H1 (cell line): ENCODE measurements at regions not wholly inside any gene's neighbourhood (a gene's known extent, or its start where the extent isn't known, plus 50 kb on each side); places are given as distances from the start of the nearest gene placed in this dataset.

Experiments used
- CTCF ChIA-PET: fragments of 300-600 bp; sonication (Branson Sonifier 250); formaldehyde crosslinking; loops from one replicate; lab custom pipeline; 2021; ENCODE audit not compliant: partially characterized antibody; lab: Charles Lee
- POLR2A ChIA-PET: fragments of 300-600 bp; sonication (Branson Sonifier 250); formaldehyde crosslinking; loops from one replicate; lab custom pipeline; 2021; ENCODE audit warnings: inconsistent platforms; ENCODE audit not compliant: partially characterized antibody; lab: Charles Lee
- DNase-seq, 2 experiments: peaks; one replicate each; pipeline versions ENCODE4 v3.0.0 to v3.0.0-alpha.2; 2010 to 2022; ENCODE audit warnings: low spot score in 2 of 2, low read depth in 1 of 2, mixed read lengths in 1 of 2
- FAIRE-seq: peaks from 2 replicates; lab custom pipeline; 2011; peaks lifted over from hg19 to GRCh38; lab: Jason Lieb, UNC
- H2AFZ ChIP-seq: 2 replicates; pipeline ENCODE4 v1.8.1; 2012; ENCODE audit warnings: low read length, inconsistent platforms
- H2AK5ac ChIP-seq: 2 replicates; pipeline ENCODE4 v1.6.1; 2013; ENCODE audit warnings: low read depth, low read length
- H2BK120ac ChIP-seq: replicated peaks from 2 replicates; pipeline ENCODE3; 2013; ENCODE audit warnings: low read depth, low read length, inconsistent platforms
- H2BK12ac ChIP-seq: 2 replicates; pipeline ENCODE4 v1.6.1; 2013; ENCODE audit warnings: low read depth, low read length
- H2BK15ac ChIP-seq: 2 replicates; pipeline ENCODE4 v1.6.1; 2013; ENCODE audit warnings: low read length
- H2BK20ac ChIP-seq: 2 replicates; pipeline ENCODE4 v1.6.1; 2013; ENCODE audit warnings: low read length
- H2BK5ac ChIP-seq: 2 replicates; pipeline ENCODE4 v1.6.1; 2013; ENCODE audit warnings: low read depth, low read length
- H3K14ac ChIP-seq: 2 replicates; pipeline ENCODE4 v1.6.1; 2013; ENCODE audit warnings: inconsistent platforms; ENCODE audit not compliant: insufficient read length
- H3K18ac ChIP-seq: 2 replicates; pipeline ENCODE4 v1.6.1; 2013; ENCODE audit warnings: low read length; ENCODE audit errors: extremely low read depth
- H3K23ac ChIP-seq: 2 replicates; pipeline ENCODE4 v1.6.1; 2013; ENCODE audit warnings: inconsistent platforms; ENCODE audit not compliant: insufficient read length
- H3K23me2 ChIP-seq: 2 replicates; pipeline ENCODE4 v1.6.1; 2013; ENCODE audit warnings: low read depth, low read length
- H3K27ac ChIP-seq: 2 replicates; pipeline ENCODE4 v1.6.1; 2011; ENCODE audit warnings: low read depth, low read length, inconsistent platforms
- H3K27me3 ChIP-seq, 4 experiments: replicated peaks in 1 of 4; 1 replicate in 1 of 4; 2 replicates in 3 of 4; pipeline versions ENCODE4 v1.6.1 to v1.8.1; 2011 to 2013; ENCODE audit warnings: low read length in 3 of 4, mild to moderate bottlenecking in 3 of 4, inconsistent platforms in 2 of 4, mixed read lengths in 2 of 4, moderate library complexity in 1 of 4; ENCODE audit not compliant: control insufficient read depth in 3 of 4, insufficient read depth in 3 of 4; ENCODE audit errors: extremely low read depth in 1 of 4
- H3K36me3 ChIP-seq, 4 experiments: 2 replicates each; pipeline versions ENCODE4 v1.6.1 to v1.8.1; 2011 to 2013; ENCODE audit warnings: mild to moderate bottlenecking in 4 of 4, low read length in 3 of 4, moderate library complexity in 2 of 4, control low read depth in 1 of 4, inconsistent platforms in 1 of 4; ENCODE audit not compliant: insufficient read depth in 4 of 4, control insufficient read depth in 2 of 4
- H3K4ac ChIP-seq: replicated peaks from 2 replicates; pipeline ENCODE3; 2013; ENCODE audit warnings: low read length, low read depth, mixed read lengths, inconsistent platforms; ENCODE audit not compliant: insufficient read length
- H3K4me1 ChIP-seq, 4 experiments: replicated peaks in 1 of 4; 1 replicate in 1 of 4; 2 replicates in 3 of 4; pipeline versions ENCODE4 v1.6.1 to v1.8.1; 2011 to 2013; ENCODE audit warnings: low read length in 3 of 4, inconsistent platforms in 2 of 4, mixed read lengths in 1 of 4; ENCODE audit not compliant: insufficient read depth in 4 of 4, control insufficient read depth in 3 of 4
- H3K4me2 ChIP-seq, 2 experiments: 2 replicates each; pipeline versions ENCODE4 v1.6.1 to v1.8.1; 2011 to 2013; ENCODE audit warnings: low read depth in 2 of 2, low read length in 2 of 2, control low read depth in 1 of 2, inconsistent platforms in 1 of 2, mild to moderate bottlenecking in 1 of 2; ENCODE audit not compliant: insufficient read depth in 1 of 2
- H3K4me3 ChIP-seq, 4 experiments: fragments of 200-600, 300-600 bp in 1 of 4; sonication (generic), shearing (Covaris generic), sonication (Bioruptor Twin) in 1 of 4; 2 replicates each; pipeline versions ENCODE4 v1.5.1 to v1.8.1; 2011 to 2016; ENCODE audit warnings: low read length in 4 of 4, low read depth in 3 of 4, control low read depth in 2 of 4, inconsistent platforms in 2 of 4, mild to moderate bottlenecking in 2 of 4, mixed read lengths in 1 of 4, moderate library complexity in 1 of 4; ENCODE audit not compliant: insufficient read depth in 2 of 4; ENCODE audit errors: extremely low read depth in 1 of 4
- H3K56ac ChIP-seq: replicated peaks from 2 replicates; pipeline ENCODE3; 2013; ENCODE audit warnings: low read depth, mild to moderate bottlenecking, mixed read lengths, low read length, inconsistent platforms; ENCODE audit not compliant: insufficient read length
- H3K79me1 ChIP-seq: 2 replicates; pipeline ENCODE4 v1.6.1; 2013; ENCODE audit warnings: low read depth, low read length, control low read depth
- H3K79me2 ChIP-seq, 2 experiments: 2 replicates each; pipeline versions ENCODE4 v1.6.1 to v1.8.1; 2012 to 2013; ENCODE audit warnings: low read length in 2 of 2, mild to moderate bottlenecking in 2 of 2, inconsistent platforms in 1 of 2; ENCODE audit not compliant: insufficient read depth in 2 of 2, control insufficient read depth in 1 of 2
- H3K9ac ChIP-seq, 4 experiments: replicated peaks in 1 of 4; 1 replicate in 1 of 4; 2 replicates in 3 of 4; pipeline versions ENCODE4 v1.6.1 to v1.8.1; 2011 to 2013; ENCODE audit warnings: low read depth in 3 of 4, low read length in 3 of 4, control low read depth in 2 of 4, mild to moderate bottlenecking in 2 of 4, moderate library complexity in 2 of 4, inconsistent platforms in 1 of 4; ENCODE audit errors: extremely low read depth in 1 of 4
- H3K9me3 ChIP-seq, 2 experiments: 2 replicates each; pipeline versions ENCODE4 v1.6.1 to v1.8.1; 2012 to 2013; ENCODE audit warnings: mild to moderate bottlenecking in 2 of 2, moderate library complexity in 2 of 2, control low read depth in 1 of 2, inconsistent platforms in 1 of 2, low read depth in 1 of 2, low read length in 1 of 2, mixed read lengths in 1 of 2; ENCODE audit not compliant: insufficient read depth in 2 of 2
- H4K20me1 ChIP-seq, 2 experiments: replicated peaks in 1 of 2; 2 replicates each; pipeline versions ENCODE3 to v1.8.1; 2011 to 2013; ENCODE audit warnings: inconsistent platforms in 2 of 2, low read length in 2 of 2, mild to moderate bottlenecking in 1 of 2; ENCODE audit not compliant: insufficient read depth in 2 of 2, control insufficient read depth in 1 of 2
- H4K5ac ChIP-seq: 2 replicates; pipeline ENCODE4 v1.6.1; 2013; ENCODE audit warnings: low read length, low read depth, mixed read lengths, inconsistent platforms; ENCODE audit not compliant: insufficient read length
- H4K8ac ChIP-seq: 2 replicates; pipeline ENCODE4 v1.8.0; 2013; ENCODE audit warnings: mild to moderate bottlenecking, moderate library complexity, low read length, inconsistent platforms; ENCODE audit not compliant: insufficient read depth; ENCODE audit errors: extremely low read depth
- H4K91ac ChIP-seq: replicated peaks from 2 replicates; pipeline ENCODE3; 2013; ENCODE audit warnings: low read length, mixed read lengths, inconsistent platforms; ENCODE audit not compliant: insufficient read length
- BRCA1 ChIP-seq: IDR thresholded peaks from 2 replicates; pipeline ENCODE4 v1.6.1; 2012; ENCODE audit warnings: low read depth, low read length, improper control_type of control experiment
- EP300 ChIP-seq, 2 experiments: IDR thresholded peaks; 1 replicate in 1 of 2; 2 replicates in 1 of 2; pipeline ENCODE4 v1.6.1; 2011 to 2012; ENCODE audit warnings: low read depth in 2 of 2, low read length in 2 of 2, mild to moderate bottlenecking in 2 of 2, borderline replicate concordance in 1 of 2, inconsistent platforms in 1 of 2, moderate library complexity in 1 of 2
- EZH2 ChIP-seq: fragments of 200-600 bp; sonication (generic); IDR thresholded peaks from 2 replicates; pipeline ENCODE4 v1.7.1; 2012; ENCODE audit warnings: low read depth, mild to moderate bottlenecking, moderate library complexity, low read length, inconsistent platforms; ENCODE audit not compliant: severe bottlenecking
- POLR2A ChIP-seq, 2 experiments: IDR thresholded peaks; 1 replicate in 1 of 2; 2 replicates in 1 of 2; pipeline ENCODE4 v1.6.1; 2011; ENCODE audit warnings: low read depth in 2 of 2, low read length in 2 of 2, mild to moderate bottlenecking in 2 of 2; ENCODE audit errors: control extremely low read depth in 1 of 2
- SIX5 ChIP-seq: IDR thresholded peaks from 2 replicates; pipeline ENCODE4 v1.6.1; 2011; ENCODE audit warnings: mild to moderate bottlenecking, low read depth, low read length
- SP4 ChIP-seq: IDR thresholded peaks from 2 replicates; pipeline ENCODE4 v1.6.1; 2012; ENCODE audit warnings: low read length, inconsistent platforms
- TAF1 ChIP-seq: IDR thresholded peaks from 2 replicates; pipeline ENCODE4 v1.6.1; 2011; ENCODE audit warnings: mild to moderate bottlenecking, low read depth, low read length
- TBP ChIP-seq: IDR thresholded peaks from 2 replicates; pipeline ENCODE4 v1.6.1; 2011; ENCODE audit warnings: low read depth, low read length, improper control_type of control experiment
- WGBS, 2 experiments: shearing (Covaris generic) in 1 of 2; methylation state at CpG; one replicate each; pipeline versions ENCODE4 v1.1.6 to v1.1.7; 2013 to 2015; ENCODE audit warnings: low lambda C conversion rate in 2 of 2, mixed read lengths in 2 of 2, inconsistent platforms in 1 of 2, low coverage in 1 of 2, missing lambda C conversion rate in 1 of 2; ENCODE audit not compliant: insufficient replicate concordance in 2 of 2, insufficient coverage in 1 of 2, insufficient read length in 1 of 2; ENCODE audit errors: extremely low coverage in 1 of 2, missing lambda C conversion rate in 1 of 2; 5-methylcytosine and 5-hydroxymethylcytosine counted together
- TF ChIP-seq, protein P1 (sequence below): IDR thresholded peaks from 2 replicates; pipeline ENCODE4 v1.6.1; 2011; ENCODE audit warnings: low read length, improper control_type of control experiment

GRCh38 chr20:43358811-43359210 lies 98.9 kb upstream of the SRSF6 start:
- FAIRE-seq (no peak), DNase-seq (no peak)
- no peaks in the 10 kb centered on the region for H3K9me3 ChIP-seq
- TF ChIP-seq TBP = no peak
- no peak for TF ChIP-seq SP4
- TF ChIP-seq, protein P1, sequence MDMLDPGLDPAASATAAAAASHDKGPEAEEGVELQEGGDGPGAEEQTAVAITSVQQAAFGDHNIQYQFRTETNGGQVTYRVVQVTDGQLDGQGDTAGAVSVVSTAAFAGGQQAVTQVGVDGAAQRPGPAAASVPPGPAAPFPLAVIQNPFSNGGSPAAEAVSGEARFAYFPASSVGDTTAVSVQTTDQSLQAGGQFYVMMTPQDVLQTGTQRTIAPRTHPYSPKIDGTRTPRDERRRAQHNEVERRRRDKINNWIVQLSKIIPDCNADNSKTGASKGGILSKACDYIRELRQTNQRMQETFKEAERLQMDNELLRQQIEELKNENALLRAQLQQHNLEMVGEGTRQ = no peak
- TF ChIP-seq BRCA1 = no peak
- no peak for TF ChIP-seq EZH2
- TF ChIP-seq EP300 (IDR thresholded peaks at IDR 0.05; ENCODE audit: borderline replicate concordance in 1 of 2, low read depth in 2 of 2, low read length in 2 of 2) = no peak
- TF ChIP-seq POLR2A (IDR thresholded peaks at IDR 0.05; ENCODE audit: control extremely low read depth in 1 of 2, low read depth in 2 of 2, low read length in 2 of 2) = no peak
- no peak for TF ChIP-seq TAF1
- TF ChIP-seq SIX5 = no peak
- H3K18ac ChIP-seq = no peak overlapping the region
- no peak overlapping the region for H4K8ac ChIP-seq
- CTCF ChIA-PET = interaction anchor here (0.9 kb wide), 1 partner anchor 140 kb away, joined by 3 read pairs; no protein-coding TSS in a partner anchor
- no peaks in the 10 kb centered on the region for H3K36me3 ChIP-seq
- no peak overlapping the region for H3K56ac ChIP-seq
- H3K23me2 ChIP-seq = no peaks in the 10 kb centered on the region
- H3K4me2 ChIP-seq = no peak overlapping the region
- no peaks in the 10 kb centered on the region for H3K79me2 ChIP-seq
- H3K27me3 ChIP-seq = no peaks in the 10 kb centered on the region; a peak in 1 of 7 replicates
- H2BK120ac ChIP-seq = no peak overlapping the region
- no peak overlapping the region for H4K91ac ChIP-seq
- H3K23ac ChIP-seq = no peak overlapping the region
- no peak overlapping the region for H2BK5ac ChIP-seq
- no peak overlapping the region for H3K9ac ChIP-seq
- POLR2A ChIA-PET = no interaction called here
- no peak overlapping the region for H3K4ac ChIP-seq
- H3K14ac ChIP-seq = no peak overlapping the region
- H2BK15ac ChIP-seq = no peak overlapping the region
- H2BK12ac ChIP-seq = no peak overlapping the region
- H2AK5ac ChIP-seq = no peak overlapping the region
- no peak overlapping the region for H3K27ac ChIP-seq
- no peak overlapping the region for H2BK20ac ChIP-seq
- H4K20me1 ChIP-seq = no peaks in the 10 kb centered on the region
- no peak overlapping the region for H4K5ac ChIP-seq
- no peaks in the 10 kb centered on the region for H3K4me1 ChIP-seq
- H3K4me3 ChIP-seq = no peak overlapping the region
- no peaks in the 10 kb centered on the region for H3K79me1 ChIP-seq
- WGBS, 2 experiments = 90% methylated on average over 2 of the region's 2 CpGs; no CpG with 5 or more reads in 1 of the 2 experiments
- no peak overlapping the region for H2AFZ ChIP-seq
